OCI-LY7 (cell line): ENCODE measurements at regions not wholly inside any gene's neighbourhood (a gene's known extent, or its start where the extent isn't known, plus 50 kb on each side); places are given as distances from the start of the nearest gene placed in this dataset.

Experiments used
- BruUV-seq: library from RNA; stranded (reverse); fragments of 400-500 nt; replicated peaks from 2 replicates; lab custom pipeline; 2021; lab: Mats Ljungman, UMichigan
- CTCF ChIA-PET: fragments of 300-600 bp; sonication (Branson Sonifier 250); formaldehyde crosslinking; loops from one replicate; lab custom pipeline; 2022; ENCODE audit warnings: antibody characterized with exemption; ENCODE audit not compliant: unreplicated experiment; lab: Charles Lee
- POLR2A ChIA-PET: fragments of 300-600 bp; sonication (Branson Sonifier 250); formaldehyde crosslinking; loops from one replicate; lab custom pipeline; 2022; ENCODE audit warnings: antibody characterized with exemption; lab: Charles Lee
- DNase-seq: peaks from one replicate; pipeline ENCODE4 v3.0.0-alpha.2; 2015; ENCODE audit warnings: low spot score
- H2AFZ ChIP-seq: fragments of 200-600 bp; sonication (generic), shearing (Covaris generic); 2 replicates; pipeline ENCODE4 v1.6.1; 2014; ENCODE audit warnings: mild to moderate bottlenecking, antibody characterized with exemption, low read length, moderate library complexity
- H3K27ac ChIP-seq: fragments of 200-600 bp; sonication (generic); 2 replicates; pipeline ENCODE4 v1.5.1; 2014; ENCODE audit warnings: mixed run types, low read depth, mild to moderate bottlenecking, moderate library complexity, low read length, inconsistent platforms; ENCODE audit not compliant: poor library complexity, severe bottlenecking
- H3K36me3 ChIP-seq: fragments of 200-600 bp; sonication (generic); 2 replicates; pipeline ENCODE4 v1.6.1; 2014; ENCODE audit warnings: mild to moderate bottlenecking, antibody characterized with exemption, low read length, moderate library complexity, mixed read lengths; ENCODE audit not compliant: insufficient read depth
- H3K4me1 ChIP-seq: fragments of 200-600 bp; sonication (generic); 2 replicates; pipeline ENCODE4 v1.5.1; 2014; ENCODE audit warnings: mild to moderate bottlenecking, low read length; ENCODE audit not compliant: insufficient read depth, poor library complexity, severe bottlenecking
- H3K4me2 ChIP-seq: fragments of 200-600 bp; sonication (generic); 2 replicates; pipeline ENCODE4 v1.6.1; 2014; ENCODE audit warnings: mild to moderate bottlenecking, low read length
- H3K4me3 ChIP-seq: fragments of 200-600 bp; sonication (generic); 2 replicates; pipeline ENCODE4 v1.5.1; 2014; ENCODE audit warnings: mild to moderate bottlenecking, low read depth, low read length; ENCODE audit not compliant: poor library complexity, severe bottlenecking
- H3K79me2 ChIP-seq: fragments of 200-600 bp; sonication (generic); 2 replicates; pipeline ENCODE4 v1.6.1; 2016; ENCODE audit warnings: low read depth, mild to moderate bottlenecking, low read length, moderate library complexity, mixed read lengths; ENCODE audit not compliant: insufficient read depth
- H3K9me2 ChIP-seq: fragments of 200-600 bp; sonication (generic); 2 replicates; pipeline ENCODE4 v1.6.1; 2016; ENCODE audit warnings: mild to moderate bottlenecking, low read length, mixed read lengths; ENCODE audit not compliant: insufficient read depth
- H3K9me3 ChIP-seq: fragments of 200-600 bp; sonication (generic); 2 replicates; pipeline ENCODE4 v1.6.1; 2014; ENCODE audit warnings: mild to moderate bottlenecking, mixed run types, low read length, mixed read lengths
- H4K20me1 ChIP-seq: fragments of 200-600 bp; sonication (generic); 2 replicates; pipeline ENCODE4 v1.6.1; 2014; ENCODE audit warnings: mild to moderate bottlenecking, antibody characterized with exemption, low read length, moderate library complexity, mixed read lengths; ENCODE audit not compliant: insufficient read depth
- EZH2phosphoT487 ChIP-seq: fragments of 200-600 bp; sonication (generic); IDR thresholded peaks from 2 replicates; pipeline ENCODE4 v1.6.1; 2018; ENCODE audit warnings: low read depth, borderline replicate concordance, mild to moderate bottlenecking, mixed run types, antibody characterized with exemption, low read length, moderate library complexity, mixed read lengths
- intact Hi-C: fragments of 100-400 bp; cut with micrococcal nuclease; formaldehyde crosslinking; loops from one replicate; pipeline ENCODE4 v1.10.0; 2022; ENCODE audit not compliant: unreplicated experiment
- TF ChIP-seq, protein P1 (sequence below): fragments of 200-600 bp; sonication (generic); conservative IDR thresholded peaks from 2 replicates; pipeline ENCODE4 v1.5.1; 2014; ENCODE audit warnings: mild to moderate bottlenecking, antibody characterized with exemption, low read length, moderate library complexity, mixed read lengths

DNA sequence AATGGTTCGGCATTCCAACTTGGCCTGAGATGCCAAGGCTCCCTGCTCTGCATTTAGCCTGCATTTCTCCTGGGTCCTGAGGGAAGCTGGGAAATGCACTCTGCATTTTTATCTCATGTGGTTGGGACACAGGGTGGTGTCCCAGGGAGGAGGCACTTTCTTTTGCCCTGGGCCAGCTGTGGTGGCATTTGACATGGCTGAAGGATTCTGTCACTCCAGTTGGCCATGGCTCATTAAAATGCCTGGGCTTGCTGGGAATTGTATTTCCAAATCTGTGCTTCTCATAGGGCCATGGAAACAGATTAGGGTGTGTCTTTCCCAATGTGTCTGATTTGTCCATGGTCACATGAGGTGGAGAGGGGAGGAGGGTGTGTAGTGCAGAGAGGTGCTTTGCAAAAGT is 128.3 kb upstream of the RGMA start:
- intact Hi-C loops = no loop called here
- POLR2A ChIA-PET = no interaction called here
- Histone ChIP-seq H3K4me1 (no peaks in the 10 kb centered on the region), H2AFZ (no peak overlapping the region), H3K9me3 (no peaks in the 10 kb centered on the region), H3K36me3 (no peaks in the 10 kb centered on the region), H3K27ac (no peak overlapping the region), H3K4me3 (no peak overlapping the region), H4K20me1 (no peaks in the 10 kb centered on the region), H3K9me2 (no peaks in the 10 kb centered on the region), H3K4me2 (no peak overlapping the region), H3K79me2 (no peaks in the 10 kb centered on the region)
- no TSS peak for BruUV-seq
- CTCF ChIA-PET = no interaction called here
- TF ChIP-seq, protein P1, sequence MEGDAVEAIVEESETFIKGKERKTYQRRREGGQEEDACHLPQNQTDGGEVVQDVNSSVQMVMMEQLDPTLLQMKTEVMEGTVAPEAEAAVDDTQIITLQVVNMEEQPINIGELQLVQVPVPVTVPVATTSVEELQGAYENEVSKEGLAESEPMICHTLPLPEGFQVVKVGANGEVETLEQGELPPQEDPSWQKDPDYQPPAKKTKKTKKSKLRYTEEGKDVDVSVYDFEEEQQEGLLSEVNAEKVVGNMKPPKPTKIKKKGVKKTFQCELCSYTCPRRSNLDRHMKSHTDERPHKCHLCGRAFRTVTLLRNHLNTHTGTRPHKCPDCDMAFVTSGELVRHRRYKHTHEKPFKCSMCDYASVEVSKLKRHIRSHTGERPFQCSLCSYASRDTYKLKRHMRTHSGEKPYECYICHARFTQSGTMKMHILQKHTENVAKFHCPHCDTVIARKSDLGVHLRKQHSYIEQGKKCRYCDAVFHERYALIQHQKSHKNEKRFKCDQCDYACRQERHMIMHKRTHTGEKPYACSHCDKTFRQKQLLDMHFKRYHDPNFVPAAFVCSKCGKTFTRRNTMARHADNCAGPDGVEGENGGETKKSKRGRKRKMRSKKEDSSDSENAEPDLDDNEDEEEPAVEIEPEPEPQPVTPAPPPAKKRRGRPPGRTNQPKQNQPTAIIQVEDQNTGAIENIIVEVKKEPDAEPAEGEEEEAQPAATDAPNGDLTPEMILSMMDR = no peak
- no peak for TF ChIP-seq EZH2phosphoT487
- no peak for DNase-seq

- POLR2A ChIA-PET = interaction anchor here (0.6 kb wide), 1 partner anchor 79 kb away, joined by 5 read pairs; no protein-coding TSS in a partner anchor
- Histone ChIP-seq H4K20me1 (no peaks in the 10 kb centered on the region), H3K9me2 (no peaks in the 10 kb centered on the region), H3K4me2 (no peak overlapping the region), H3K4me1 (no peaks in the 10 kb centered on the region), H3K36me3 (no peaks in the 10 kb centered on the region), H3K79me2 (no peaks in the 10 kb centered on the region), H2AFZ (no peak overlapping the region), H3K4me3 (no peak overlapping the region), H3K27ac (no peak overlapping the region), H3K9me3 (no peaks in the 10 kb centered on the region)
- DNase-seq = no peak
- BruUV-seq = no TSS peak
- CTCF ChIA-PET = no interaction called here
- no peak for TF ChIP-seq EZH2phosphoT487
- TF ChIP-seq, protein P1 = no peak
- intact Hi-C loops = no loop called here
Observed at GRCh38 chr15:93214106-93214505, 125.1 kb upstream of the RGMA start.

- no peaks in the 10 kb centered on the region for H3K9me3 ChIP-seq
- H3K36me3 ChIP-seq = no peaks in the 10 kb centered on the region
- H3K4me3 ChIP-seq = no peak overlapping the region
- TF ChIP-seq, protein P1 = no peak
- no peak for TF ChIP-seq EZH2phosphoT487
- ChIA-PET POLR2A (interaction anchor here (0.6 kb wide), 1 partner anchor 79 kb away, joined by 5 read pairs; no protein-coding TSS in a partner anchor), CTCF (no interaction called here)
- H3K9me2 ChIP-seq = no peaks in the 10 kb centered on the region
- no peak overlapping the region for H2AFZ ChIP-seq
- intact Hi-C loops = no loop called here
- H3K4me1 ChIP-seq = no peaks in the 10 kb centered on the region
- no peak for DNase-seq
- no peaks in the 10 kb centered on the region for H3K79me2 ChIP-seq
- no peak overlapping the region for H3K4me2 ChIP-seq
- H4K20me1 ChIP-seq = no peaks in the 10 kb centered on the region
- no peak overlapping the region for H3K27ac ChIP-seq
- no TSS peak for BruUV-seq
Observed at GRCh38 chr15:93213281-93213680, 124.3 kb upstream of the RGMA start.
